Spleen (tissue), 11 donors: ENCODE measurements at regions not wholly inside any gene's neighbourhood (a gene's known extent, or its start where the extent isn't known, plus 50 kb on each side); places are given as distances from the start of the nearest gene placed in this dataset.
A peak's percentile ranks its signal among the peaks of the same experiment; 100 is the strongest.

Experiments
- DNase-seq: peaks from one replicate; pipeline ENCODE4 v3.0.0-alpha.2; 2020
- H3K27ac ChIP-seq, 8 donors: fragments of 200-600 bp; sonication (generic) in 7 of 8; 1 replicate in 4 of 8; 2 replicates in 4 of 8; pipeline versions ENCODE4 v1.5.0 to v1.8.0; 2016 to 2021; ENCODE audit warnings: inconsistent platforms in 4 of 8, mild to moderate bottlenecking in 4 of 8, moderate library complexity in 1 of 8
- H3K27me3 ChIP-seq, 7 donors: fragments of 200-600 bp; sonication (generic) in 6 of 7; replicated peaks in 1 of 7; 1 replicate in 4 of 7; 2 replicates in 3 of 7; pipeline versions ENCODE4 v1.5.0 to v1.8.0; 2016 to 2021; ENCODE audit warnings: inconsistent platforms in 3 of 7, mild to moderate bottlenecking in 1 of 7
- H3K36me3 ChIP-seq, 6 donors: fragments of 200-600 bp; sonication (generic) in 5 of 6; 1 replicate in 4 of 6; 2 replicates in 2 of 6; pipeline versions ENCODE4 v1.5.0 to v1.8.0; 2016 to 2021; ENCODE audit warnings: inconsistent platforms in 2 of 6
- H3K4me1 ChIP-seq, 6 donors: fragments of 200-600 bp; sonication (generic) in 5 of 6; 1 replicate in 3 of 6; 2 replicates in 3 of 6; pipeline versions ENCODE4 v1.5.0 to v1.8.0; 2016 to 2021; ENCODE audit warnings: inconsistent platforms in 3 of 6
- H3K4me3 ChIP-seq, 8 donors: fragments of 200-600 bp; sonication (generic) in 7 of 8; 1 replicate in 4 of 8; 2 replicates in 4 of 8; pipeline versions ENCODE4 v1.5.0 to v1.8.0; 2016 to 2021; ENCODE audit warnings: inconsistent platforms in 4 of 8, mild to moderate bottlenecking in 4 of 8, moderate library complexity in 2 of 8
- H3K9me3 ChIP-seq, 8 donors: fragments of 200-600 bp; sonication (generic) in 7 of 8; 1 replicate in 4 of 8; 2 replicates in 4 of 8; pipeline versions ENCODE4 v1.5.0 to v1.8.0; 2016 to 2021; ENCODE audit warnings: inconsistent platforms in 4 of 8
- POLR2A ChIP-seq, 3 donors: fragments of 450-650 bp; IDR thresholded peaks; one replicate each; pipeline ENCODE4 v1.5.1; 2017; ENCODE audit warnings: antibody characterized with exemption in 3 of 3, mild to moderate bottlenecking in 1 of 3
- POLR2AphosphoS5 ChIP-seq, 3 donors: sonication (generic); formaldehyde crosslinking; IDR thresholded peaks; one replicate each; pipeline ENCODE4 v1.5.1; 2017; ENCODE audit warnings: antibody characterized with exemption in 3 of 3
- WGBS, 5 donors: extraction: QIAGEN DNeasy Blood & Tissue Kit in 3 of 5; methylation state at CpG; one replicate each; pipeline versions ENCODE4 v1.1.5 to v1.1.7; 2013 to 2018; 5-methylcytosine and 5-hydroxymethylcytosine counted together
- intact Hi-C: fragments of 100-400 bp; cut with DNase I; formaldehyde crosslinking; loops from one replicate; pipeline ENCODE4 v1.15.0; 2023; ENCODE audit warnings: low total_unique reads
- TF ChIP-seq, protein P1 (sequence below), 11 experiments: fragments of 200-600 bp in 7 of 11; fragments of 450-650 bp in 4 of 11; sonication (generic) in 4 of 11; IDR thresholded peaks in 8 of 11; conservative IDR thresholded peaks in 3 of 11; 1 replicate in 7 of 11; 2 replicates in 4 of 11; pipeline versions ENCODE4 v1.4.0 to v1.8.0; 2016 to 2021; ENCODE audit warnings: antibody characterized with exemption in 11 of 11, inconsistent platforms in 4 of 11, mild to moderate bottlenecking in 1 of 11
- donor health status: healthy with polysubstance abuse.
- donor health status: DM: no; HTN: no; CAD: no; lungs with moderate emphysema.
- donor health status: DM: no; HTN: no; CAD: no.
- donor health status: Bipolar disorder and iron deficiency.
- donor health status: healthy.
- donor health status: DM: no; HTN: no; CAD: no.
- donor health status: DM: yes; HTN: yes; CAD: no.

GRCh38 chr17:72560303-72561247 lies 439.8 kb downstream of the SOX9 start:
- H3K4me3 ChIP-seq, result no peak overlapping the region
- TF ChIP-seq POLR2A (IDR thresholded peaks at IDR 0.05), result no peak
- TF ChIP-seq, protein P1, sequence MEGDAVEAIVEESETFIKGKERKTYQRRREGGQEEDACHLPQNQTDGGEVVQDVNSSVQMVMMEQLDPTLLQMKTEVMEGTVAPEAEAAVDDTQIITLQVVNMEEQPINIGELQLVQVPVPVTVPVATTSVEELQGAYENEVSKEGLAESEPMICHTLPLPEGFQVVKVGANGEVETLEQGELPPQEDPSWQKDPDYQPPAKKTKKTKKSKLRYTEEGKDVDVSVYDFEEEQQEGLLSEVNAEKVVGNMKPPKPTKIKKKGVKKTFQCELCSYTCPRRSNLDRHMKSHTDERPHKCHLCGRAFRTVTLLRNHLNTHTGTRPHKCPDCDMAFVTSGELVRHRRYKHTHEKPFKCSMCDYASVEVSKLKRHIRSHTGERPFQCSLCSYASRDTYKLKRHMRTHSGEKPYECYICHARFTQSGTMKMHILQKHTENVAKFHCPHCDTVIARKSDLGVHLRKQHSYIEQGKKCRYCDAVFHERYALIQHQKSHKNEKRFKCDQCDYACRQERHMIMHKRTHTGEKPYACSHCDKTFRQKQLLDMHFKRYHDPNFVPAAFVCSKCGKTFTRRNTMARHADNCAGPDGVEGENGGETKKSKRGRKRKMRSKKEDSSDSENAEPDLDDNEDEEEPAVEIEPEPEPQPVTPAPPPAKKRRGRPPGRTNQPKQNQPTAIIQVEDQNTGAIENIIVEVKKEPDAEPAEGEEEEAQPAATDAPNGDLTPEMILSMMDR (IDR thresholded peaks at IDR 0.05 in 8 of 11, conservative IDR thresholded peaks at IDR 0.05 in 3 of 11), result peak; percentile 40 to 85 (median 73)
- intact Hi-C loops, result no loop called here
- no peaks in the 10 kb centered on the region for H3K4me1 ChIP-seq
- H3K27me3 ChIP-seq, result peaks cover 0 to 37% (median 0%) of the 10 kb centered on the region in 7 donors
- no peak for DNase-seq
- no peaks in the 10 kb centered on the region for H3K9me3 ChIP-seq
- WGBS, 5 donors, result 63 to 78% (median 70%) methylated on average over 21 to 24 of the region's 24 CpGs
- H3K27ac ChIP-seq, result no peak overlapping the region
- no peaks in the 10 kb centered on the region for H3K36me3 ChIP-seq

- Histone ChIP-seq H3K27ac (no peak overlapping the region), H3K27me3 (peaks cover 0 to 30% (median 0%) of the 10 kb centered on the region in 7 donors), H3K36me3 (no peaks in the 10 kb centered on the region), H3K4me3 (no peak overlapping the region), H3K4me1 (no peaks in the 10 kb centered on the region), H3K9me3 (no peaks in the 10 kb centered on the region)
- TF ChIP-seq, protein P1 (IDR thresholded peaks at IDR 0.05 in 8 of 11, conservative IDR thresholded peaks at IDR 0.05 in 3 of 11), result no peak
- TF ChIP-seq POLR2A (IDR thresholded peaks at IDR 0.05) (no peak), POLR2AphosphoS5 (IDR thresholded peaks at IDR 0.05) (no peak)
- 67 to 87% (median 80%) methylated on average over 5 of the region's 5 CpGs for WGBS, 5 donors
- intact Hi-C loops, result no loop called here
- no peak for DNase-seq
Measured at GRCh38 chr17:72561266-72561665, 440.4 kb downstream of the SOX9 start.

GRCh38 chr17:72561680-72562079 lies 440.9 kb downstream of the SOX9 start:
- no peak overlapping the region for H3K27ac ChIP-seq
- no peak for DNase-seq
- no peak overlapping the region for H3K4me3 ChIP-seq
- intact Hi-C loops, result no loop called here
- H3K36me3 ChIP-seq, result no peaks in the 10 kb centered on the region
- 85 to 96% (median 86%) methylated on average over 6 of the region's 6 CpGs for WGBS, 5 donors
- TF ChIP-seq, protein P1 (IDR thresholded peaks at IDR 0.05 in 8 of 11, conservative IDR thresholded peaks at IDR 0.05 in 3 of 11), result no peak
- TF ChIP-seq POLR2A (IDR thresholded peaks at IDR 0.05), result no peak
- no peak for TF ChIP-seq POLR2AphosphoS5 (IDR thresholded peaks at IDR 0.05)
- no peaks in the 10 kb centered on the region for H3K9me3 ChIP-seq
- peaks cover 0 to 26% (median 0%) of the 10 kb centered on the region in 7 donors for H3K27me3 ChIP-seq
- H3K4me1 ChIP-seq, result no peaks in the 10 kb centered on the region

GRCh38 chr17:72562615-72563188 lies 441.9 kb downstream of the SOX9 start:
- TF ChIP-seq POLR2AphosphoS5 (IDR thresholded peaks at IDR 0.05), result no peak
- no peak for TF ChIP-seq POLR2A (IDR thresholded peaks at IDR 0.05)
- TF ChIP-seq, protein P1 (IDR thresholded peaks at IDR 0.05 in 8 of 11, conservative IDR thresholded peaks at IDR 0.05 in 3 of 11), result no peak
- H3K4me3 ChIP-seq, result no peak overlapping the region
- intact Hi-C loops, result no loop called here
- DNase-seq, result no peak
- WGBS, 5 donors, result 49 to 75% (median 52%) methylated on average over 7 of the region's 7 CpGs
- no peak overlapping the region for H3K27ac ChIP-seq
- H3K9me3 ChIP-seq, result no peaks in the 10 kb centered on the region
- no peaks in the 10 kb centered on the region for H3K4me1 ChIP-seq
- no peaks in the 10 kb centered on the region for H3K36me3 ChIP-seq
- H3K27me3 ChIP-seq, result peaks cover 0 to 22% (median 0%) of the 10 kb centered on the region in 7 donors
